K562 (cell line): ENCODE measurements at regions not wholly inside any gene's neighbourhood (a gene's known extent, or its start where the extent isn't known, plus 50 kb on each side); places are given as distances from the start of the nearest gene placed in this dataset.

Experiments
- ATAC-seq: fragments of 200-7000 bp; cut with Tn5 transposase; 3 replicates; pipeline ENCODE4 v1.9.1; 2020; ENCODE audit warnings: moderate library complexity
- BruUV-seq: library from RNA; stranded (reverse); fragments of 400-500 nt; replicated peaks from 2 replicates; lab custom pipeline; 2021; lab: Mats Ljungman, UMichigan
- CTCF ChIA-PET: fragments of 300-600 bp; formaldehyde crosslinking; extraction: SDS; loops from one replicate; lab custom pipeline; 2021; ENCODE audit warnings: low intra/inter-chr PET ratio; lab: Yijun Ruan, JAX
- POLR2A ChIA-PET: fragments of 300-600, 350-650 bp; sonication (Branson Sonifier 250); formaldehyde crosslinking; extraction: SDS; loops from one replicate; lab custom pipeline; 2021; ENCODE audit warnings: antibody characterized with exemption, inconsistent platforms; lab: Yijun Ruan, JAX
- DNase-seq, 4 experiments: peaks; one replicate each; pipeline versions ENCODE4 v3.0.0 to v3.0.0-alpha.2; 2011 to 2018; ENCODE audit warnings: low spot score in 3 of 4, mixed read lengths in 3 of 4; ENCODE audit errors: extremely low read depth in 1 of 4
- FAIRE-seq: peaks from 2 replicates; lab custom pipeline; 2011; peaks lifted over from hg19 to GRCh38; lab: Jason Lieb, UNC
- H2AFZ ChIP-seq: 2 replicates; pipeline ENCODE4 v1.6.0; 2011; ENCODE audit warnings: low read depth, low read length, control low read depth, inconsistent platforms
- H3K27ac ChIP-seq: fragments of 200-600 bp; 3 replicates; pipeline ENCODE4 v1.8.0; 2011; ENCODE audit warnings: low read depth, mild to moderate bottlenecking, control low read depth, inconsistent platforms, low read length, moderate library complexity, mixed read lengths; ENCODE audit errors: extremely low read depth
- H3K27me3 ChIP-seq, 2 experiments: fragments of 300-600 bp in 1 of 2; 2 replicates in 1 of 2; 3 replicates in 1 of 2; pipeline versions ENCODE4 v1.6.0 to v1.8.0; 2011; ENCODE audit warnings: inconsistent platforms in 2 of 2, low read length in 2 of 2, mild to moderate bottlenecking in 1 of 2, mixed read lengths in 1 of 2, moderate library complexity in 1 of 2; ENCODE audit not compliant: control insufficient read depth in 2 of 2, insufficient read depth in 2 of 2
- H3K36me3 ChIP-seq: fragments of 300-600 bp; 3 replicates; pipeline ENCODE4 v1.8.0; 2011; ENCODE audit warnings: mild to moderate bottlenecking, low read length, inconsistent platforms; ENCODE audit not compliant: control insufficient read depth, insufficient read depth
- H3K4me1 ChIP-seq, 2 experiments: fragments of 200-600 bp in 1 of 2; replicated peaks in 1 of 2; 2 replicates in 1 of 2; 3 replicates in 1 of 2; pipeline versions ENCODE4 v1.5.1 to v1.8.0; 2011; ENCODE audit warnings: inconsistent platforms in 2 of 2, low read length in 2 of 2, mild to moderate bottlenecking in 1 of 2, mixed read lengths in 1 of 2, moderate library complexity in 1 of 2; ENCODE audit not compliant: control insufficient read depth in 2 of 2, insufficient read depth in 2 of 2
- H3K4me2 ChIP-seq: 2 replicates; pipeline ENCODE4 v1.6.1; 2011; ENCODE audit warnings: low read length, control low read depth, inconsistent platforms, mixed read lengths; ENCODE audit not compliant: insufficient read depth
- H3K4me3 ChIP-seq: fragments of 200-600 bp; sonication (generic), shearing (Covaris generic); 2 replicates; pipeline ENCODE4 v1.5.1; 2016; ENCODE audit warnings: control low read depth, inconsistent platforms
- H3K79me2 ChIP-seq: fragments of 200-600 bp; 3 replicates; pipeline ENCODE4 v1.8.0; 2011; ENCODE audit warnings: low read length, inconsistent platforms; ENCODE audit not compliant: control insufficient read depth, insufficient read depth
- H3K9ac ChIP-seq, 2 experiments: 2 replicates each; pipeline versions ENCODE4 v1.6.0 to v1.6.1; 2011; ENCODE audit warnings: low read depth in 2 of 2, low read length in 2 of 2, control low read depth in 1 of 2, inconsistent platforms in 1 of 2, mild to moderate bottlenecking in 1 of 2, mixed read lengths in 1 of 2; ENCODE audit not compliant: insufficient read depth in 1 of 2
- H3K9me1 ChIP-seq: one replicate; pipeline ENCODE4 v1.6.0; 2011; ENCODE audit warnings: inconsistent platforms, mild to moderate bottlenecking, low read length, moderate library complexity; ENCODE audit not compliant: control insufficient read depth, insufficient read depth
- H3K9me3 ChIP-seq: replicated peaks from 2 replicates; pipeline ENCODE4 v1.5.1; 2011; ENCODE audit warnings: low read depth, low read length, inconsistent platforms; ENCODE audit not compliant: control insufficient read depth, insufficient read depth
- H4K20me1 ChIP-seq: replicated peaks from 2 replicates; pipeline ENCODE4 v1.6.1; 2011; ENCODE audit warnings: low read length, inconsistent platforms, mixed read lengths; ENCODE audit not compliant: control insufficient read depth, insufficient read depth
- BMI1 ChIP-seq: fragments of 150-350 bp; IDR thresholded peaks from 2 replicates; pipeline ENCODE4 v1.6.1; 2014; ENCODE audit warnings: low read length
- COPS2 ChIP-seq: fragments of 450-650 bp; conservative IDR thresholded peaks from 2 replicates; pipeline ENCODE4 v1.6.1; 2016; ENCODE audit warnings: mild to moderate bottlenecking, moderate library complexity
- CTBP1 ChIP-seq: fragments of 450-650 bp; IDR thresholded peaks from 2 replicates; pipeline ENCODE4 v1.6.1; 2016; ENCODE audit warnings: borderline replicate concordance
- CTCF ChIP-seq, 3 experiments: IDR thresholded peaks in 2 of 3; conservative IDR thresholded peaks in 1 of 3; 2 replicates each; pipeline ENCODE4 v1.5.1; 2011 to 2012; ENCODE audit warnings: low read length in 3 of 3, mild to moderate bottlenecking in 3 of 3, control low read depth in 2 of 3, improper control_type of control experiment in 1 of 3, inconsistent platforms in 1 of 3, low read depth in 1 of 3, mixed read lengths in 1 of 3, moderate library complexity in 1 of 3; ENCODE audit not compliant: insufficient read depth in 2 of 3
- LEF1 ChIP-seq: fragments of 450-650 bp; IDR thresholded peaks from 2 replicates; pipeline ENCODE4 v1.6.1; 2016; ENCODE audit warnings: mild to moderate bottlenecking
- MCM5 ChIP-seq: fragments of 450-650 bp; IDR thresholded peaks from 2 replicates; pipeline ENCODE4 v1.6.1; 2016; ENCODE audit warnings: low read depth
- NUFIP1 ChIP-seq: fragments of 450-650 bp; IDR thresholded peaks from 2 replicates; pipeline ENCODE4 v1.6.1; 2018; ENCODE audit not compliant: partially characterized antibody
- POLR3A ChIP-seq: IDR thresholded peaks from 2 replicates; pipeline ENCODE4 v1.6.1; 2011; ENCODE audit warnings: borderline replicate concordance, mild to moderate bottlenecking, moderate library complexity; ENCODE audit not compliant: insufficient read length, insufficient read depth; ENCODE audit errors: extremely low read depth
- PTTG1 ChIP-seq: fragments of 450-650 bp; IDR thresholded peaks from 2 replicates; pipeline ENCODE4 v1.6.1; 2016; ENCODE audit warnings: low read depth, mild to moderate bottlenecking, missing genetic modification characterization, missing compliant biosample characterization
- SMARCA5 ChIP-seq: fragments of 450-650 bp; IDR thresholded peaks from 2 replicates; pipeline ENCODE4 v1.6.1; 2016
- TCFL5 ChIP-seq: fragments of 250-450 bp; sonication (Bioruptor Pico); conservative IDR thresholded peaks from 2 replicates; pipeline ENCODE4 v1.6.1; 2021; ENCODE audit warnings: mild to moderate bottlenecking, moderate library complexity, matching md5 sums
- TSC22D4 ChIP-seq: fragments of 450-650 bp; IDR thresholded peaks from 2 replicates; pipeline ENCODE4 v1.6.1; 2016; ENCODE audit warnings: missing genetic modification characterization, missing biosample characterization, control low read depth
- ZNF146 ChIP-seq: IDR thresholded peaks from one replicate; pipeline ENCODE4 v1.6.1; 2018; ENCODE audit warnings: missing compliant biosample characterization; ENCODE audit not compliant: unreplicated experiment
- ZNF316 ChIP-seq: fragments of 450-650 bp; IDR thresholded peaks from 2 replicates; pipeline ENCODE4 v1.6.1; 2016
- ZNF551 ChIP-seq: fragments of 250-450 bp; sonication (Bioruptor Pico); IDR thresholded peaks from 2 replicates; pipeline ENCODE4 v1.5.0; 2021; ENCODE audit warnings: mild to moderate bottlenecking, moderate library complexity
- WGBS: fragments of 100-300 bp; shearing (Covaris generic); methylation state at CpG from one replicate; pipeline ENCODE4 v1.1.6; 2016; ENCODE audit warnings: low coverage, mixed read lengths; ENCODE audit not compliant: insufficient coverage; ENCODE audit errors: missing lambda C conversion rate; 5-methylcytosine and 5-hydroxymethylcytosine counted together
- in situ Hi-C: fragments of 300-500 bp; cut with MboI; formaldehyde crosslinking; loops from 4 replicates; pipeline ENCODE4 v1.15.0; 2018; ENCODE audit warnings: inconsistent platforms, mixed read lengths
- intact Hi-C: fragments of 100-400 bp; cut with micrococcal nuclease; formaldehyde crosslinking; loops from 2 replicates; pipeline ENCODE4 v1.14.2; 2022
- TF ChIP-seq, protein P1 (sequence below): fragments of 250-450 bp; sonication (Bioruptor Pico); IDR thresholded peaks from 2 replicates; pipeline ENCODE4 v1.8.0; 2022; ENCODE audit warnings: moderate library complexity, mild to moderate bottlenecking, inconsistent platforms

GRCh38 chr18:76727589-76727988 lies 94.8 kb upstream of the ZNF236 start:
- FAIRE-seq, result no peak
- ATAC-seq, result no peak
- CTCF ChIA-PET, result no interaction called here
- Histone ChIP-seq H3K79me2 (no peaks in the 10 kb centered on the region), H3K4me3 (no peak overlapping the region), H3K36me3 (no peaks in the 10 kb centered on the region), H3K27ac (no peak overlapping the region), H3K4me1 (no peaks in the 10 kb centered on the region), H3K9me1 (no peaks in the 10 kb centered on the region), H3K27me3 (peaks cover 0 to 8% of the 10 kb centered on the region in 2 experiments; a peak in 2 of 5 replicates), H3K9me3 (no peaks in the 10 kb centered on the region), H3K9ac (no peak overlapping the region), H3K4me2 (no peak overlapping the region), H4K20me1 (no peaks in the 10 kb centered on the region), H2AFZ (no peak overlapping the region)
- in situ Hi-C loops (no loop called here), intact Hi-C loops (no loop called here)
- POLR2A ChIA-PET, result no interaction called here
- TF ChIP-seq ZNF316, result peak; percentile 41; the same call in 1 of the 2 replicates
- TF ChIP-seq ZNF146 (CRISPR knock-in tag), result no peak
- TF ChIP-seq CTCF (IDR thresholded peaks at IDR 0.05 in 2 of 3, conservative IDR thresholded peaks at IDR 0.05 in 1 of 3; ENCODE audit: insufficient read depth in 2 of 3, low read depth in 1 of 3, low read length in 3 of 3), result no peak
- no peak for TF ChIP-seq LEF1
- DNase-seq, result no peak
- WGBS, result 0% methylated on average over 1 of the region's 1 CpG
- no TSS peak for BruUV-seq

- H3K9me3 ChIP-seq, result no peaks in the 10 kb centered on the region
- H2AFZ ChIP-seq, result no peak overlapping the region
- H4K20me1 ChIP-seq, result no peaks in the 10 kb centered on the region
- in situ Hi-C loops, result no loop called here
- no peak overlapping the region for H3K4me2 ChIP-seq
- H3K9me1 ChIP-seq, result no peaks in the 10 kb centered on the region
- H3K27me3 ChIP-seq, result peaks cover 0 to 17% of the 10 kb centered on the region in 2 experiments; a peak in 3 of 5 replicates
- no peaks in the 10 kb centered on the region for H3K79me2 ChIP-seq
- no peak overlapping the region for H3K27ac ChIP-seq
- WGBS, result 0% methylated on average over 2 of the region's 2 CpGs
- H3K4me1 ChIP-seq, result no peaks in the 10 kb centered on the region
- no peak for DNase-seq
- FAIRE-seq, result no peak
- no peak overlapping the region for H3K9ac ChIP-seq
- ChIA-PET POLR2A (interaction anchor here (0.7 kb wide), 1 partner anchor 9 kb away, joined by 3 read pairs; no protein-coding TSS in a partner anchor), CTCF (interaction anchor here (0.6 kb wide), 1 partner anchor 88 kb away, joined by 3 read pairs; no protein-coding TSS in a partner anchor)
- intact Hi-C loops, result no loop called here
- ATAC-seq, result no peak
- BruUV-seq, result no TSS peak
- H3K36me3 ChIP-seq, result no peaks in the 10 kb centered on the region
- H3K4me3 ChIP-seq, result no peak overlapping the region
- no peak for TF ChIP-seq PTTG1
- TF ChIP-seq, protein P1, sequence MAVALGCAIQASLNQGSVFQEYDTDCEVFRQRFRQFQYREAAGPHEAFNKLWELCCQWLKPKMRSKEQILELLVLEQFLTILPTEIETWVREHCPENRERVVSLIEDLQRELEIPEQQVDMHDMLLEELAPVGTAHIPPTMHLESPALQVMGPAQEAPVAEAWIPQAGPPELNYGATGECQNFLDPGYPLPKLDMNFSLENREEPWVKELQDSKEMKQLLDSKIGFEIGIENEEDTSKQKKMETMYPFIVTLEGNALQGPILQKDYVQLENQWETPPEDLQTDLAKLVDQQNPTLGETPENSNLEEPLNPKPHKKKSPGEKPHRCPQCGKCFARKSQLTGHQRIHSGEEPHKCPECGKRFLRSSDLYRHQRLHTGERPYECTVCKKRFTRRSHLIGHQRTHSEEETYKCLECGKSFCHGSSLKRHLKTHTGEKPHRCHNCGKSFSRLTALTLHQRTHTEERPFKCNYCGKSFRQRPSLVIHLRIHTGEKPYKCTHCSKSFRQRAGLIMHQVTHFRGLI (CRISPR knock-in tag), result no peak
- no peak for TF ChIP-seq COPS2
- TF ChIP-seq ZNF551 (CRISPR knock-in tag), result no peak
- no peak for TF ChIP-seq SMARCA5
- no peak for TF ChIP-seq MCM5
- TF ChIP-seq NUFIP1, result no peak
- no peak for TF ChIP-seq TSC22D4 (tag)
- no peak for TF ChIP-seq BMI1
- no peak for TF ChIP-seq CTBP1
- TF ChIP-seq TCFL5 (CRISPR knock-in tag), result no peak
- TF ChIP-seq POLR3A, result no peak
These were observed 96.9 kb upstream of the ZNF236 start for GRCh38 chr18:76725445-76725844.
